Fibroblast of lung (primary cell): ENCODE measurements at regions not wholly inside any gene's neighbourhood (a gene's known extent, or its start where the extent isn't known, plus 50 kb on each side); places are given as distances from the start of the nearest gene placed in this dataset.

ENCODE experiments used
- DNase-seq, 2 donors: peaks; one replicate each; pipeline versions ENCODE4 v3.0.0 to v3.0.0-alpha.2; 2010; ENCODE audit warnings: low read depth in 2 of 2
- H2AFZ ChIP-seq: 2 replicates; pipeline ENCODE4 v1.5.1; 2012; ENCODE audit warnings: low read length, control low read depth, inconsistent platforms
- H3K27ac ChIP-seq: 2 replicates; pipeline ENCODE4 v1.5.1; 2011; ENCODE audit warnings: low read length, control low read depth; ENCODE audit not compliant: insufficient read depth
- H3K27me3 ChIP-seq: 2 replicates; pipeline ENCODE4 v1.5.1; 2011; ENCODE audit warnings: mild to moderate bottlenecking, low read length; ENCODE audit not compliant: control insufficient read depth, insufficient read depth
- H3K36me3 ChIP-seq: 2 replicates; pipeline ENCODE4 v1.5.1; 2011; ENCODE audit warnings: low read length; ENCODE audit not compliant: control insufficient read depth, insufficient read depth
- H3K4me1 ChIP-seq: 2 replicates; pipeline ENCODE4 v1.5.1; 2011; ENCODE audit warnings: low read length; ENCODE audit not compliant: control insufficient read depth, insufficient read depth; ENCODE audit errors: extremely low read depth
- H3K4me2 ChIP-seq: 2 replicates; pipeline ENCODE4 v1.5.1; 2011; ENCODE audit warnings: low read length, control low read depth; ENCODE audit not compliant: insufficient read depth; ENCODE audit errors: extremely low read depth
- H3K4me3 ChIP-seq, 4 experiments: fragments of 200-600 bp in 1 of 4; sonication (generic) in 1 of 4; replicated peaks in 1 of 4; 2 replicates each; pipeline ENCODE4 v1.5.1; 2011 to 2016; ENCODE audit warnings: low read length in 4 of 4, low read depth in 3 of 4, mild to moderate bottlenecking in 3 of 4, control low read depth in 2 of 4, inconsistent platforms in 1 of 4, mixed read lengths in 1 of 4; ENCODE audit not compliant: insufficient read depth in 1 of 4; ENCODE audit errors: control extremely low read depth in 1 of 4
- H3K79me2 ChIP-seq: 2 replicates; pipeline ENCODE4 v1.5.1; 2012; ENCODE audit warnings: mild to moderate bottlenecking, low read length, inconsistent platforms; ENCODE audit not compliant: control insufficient read depth, insufficient read depth
- H3K9ac ChIP-seq: 2 replicates; pipeline ENCODE4 v1.5.1; 2011; ENCODE audit warnings: mild to moderate bottlenecking, low read length, control low read depth; ENCODE audit not compliant: insufficient read depth
- H3K9me3 ChIP-seq: 2 replicates; pipeline ENCODE4 v1.5.1; 2012; ENCODE audit warnings: low read depth, low read length; ENCODE audit not compliant: control insufficient read depth, insufficient read depth
- H4K20me1 ChIP-seq: 2 replicates; pipeline ENCODE4 v1.5.1; 2011; ENCODE audit warnings: low read length; ENCODE audit not compliant: control insufficient read depth, insufficient read depth; ENCODE audit errors: extremely low read depth
- CTCF ChIP-seq, 2 donors: IDR thresholded peaks in 1 of 2; conservative IDR thresholded peaks in 1 of 2; 1 replicate in 1 of 2; 2 replicates in 1 of 2; pipeline ENCODE4 v1.5.1; 2011 to 2012; ENCODE audit warnings: low read length in 2 of 2, control low read depth in 1 of 2, inconsistent platforms in 1 of 2, low read depth in 1 of 2, mild to moderate bottlenecking in 1 of 2
- EZH2 ChIP-seq: IDR thresholded peaks from 2 replicates; pipeline ENCODE4 v1.5.1; 2012; ENCODE audit warnings: low read length, control low read depth, mild to moderate bottlenecking; ENCODE audit errors: missing control alignments

DNA sequence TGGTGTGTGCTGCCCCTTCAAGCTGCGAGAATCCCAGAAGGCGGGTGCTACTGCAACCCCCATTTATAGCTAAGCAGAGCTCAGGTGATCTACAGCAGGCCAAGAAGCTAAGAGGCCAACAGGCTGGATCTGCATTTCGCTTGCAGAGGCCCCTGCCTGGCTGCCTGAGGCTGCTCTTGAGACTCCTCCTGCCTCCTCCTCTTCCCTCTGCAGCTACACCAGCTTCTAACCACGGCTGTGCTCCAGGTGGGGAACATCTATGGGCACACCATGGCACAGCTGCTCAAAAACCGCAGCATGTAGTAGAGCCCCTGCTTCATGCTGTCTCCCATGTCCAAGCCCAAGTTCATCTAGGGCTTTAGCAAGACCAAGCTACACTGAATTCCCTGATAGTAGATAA, 72.9 kb upstream of the ZNF678 start:
- no peak overlapping the region for H3K27ac ChIP-seq
- H3K36me3 ChIP-seq: no peaks in the 10 kb centered on the region
- TF ChIP-seq CTCF (conservative IDR thresholded peaks at IDR 0.05 in 1 of 2, IDR thresholded peaks at IDR 0.05 in 1 of 2; ENCODE audit: low read depth in 1 of 2, low read length in 2 of 2) (no peak), EZH2 (no peak)
- H3K27me3 ChIP-seq: no peaks in the 10 kb centered on the region
- no peaks in the 10 kb centered on the region for H3K79me2 ChIP-seq
- no peak overlapping the region for H3K9ac ChIP-seq
- no peaks in the 10 kb centered on the region for H3K4me1 ChIP-seq
- no peak overlapping the region for H3K4me3 ChIP-seq
- H2AFZ ChIP-seq: no peak overlapping the region
- no peaks in the 10 kb centered on the region for H4K20me1 ChIP-seq
- H3K4me2 ChIP-seq: no peak overlapping the region
- H3K9me3 ChIP-seq: no peaks in the 10 kb centered on the region
- DNase-seq: no peak

GRCh38 chr1:227490001-227490400, 73.4 kb upstream of the ZNF678 start:
- DNase-seq: no peak
- H3K79me2 ChIP-seq: no peaks in the 10 kb centered on the region
- H3K4me1 ChIP-seq: no peaks in the 10 kb centered on the region
- H3K27me3 ChIP-seq: no peaks in the 10 kb centered on the region
- no peak overlapping the region for H3K9ac ChIP-seq
- no peak overlapping the region for H3K4me3 ChIP-seq
- H3K27ac ChIP-seq: no peak overlapping the region
- no peaks in the 10 kb centered on the region for H4K20me1 ChIP-seq
- H3K4me2 ChIP-seq: no peak overlapping the region
- no peaks in the 10 kb centered on the region for H3K9me3 ChIP-seq
- no peak overlapping the region for H2AFZ ChIP-seq
- no peaks in the 10 kb centered on the region for H3K36me3 ChIP-seq
- no peak for TF ChIP-seq EZH2
- TF ChIP-seq CTCF (conservative IDR thresholded peaks at IDR 0.05 in 1 of 2, IDR thresholded peaks at IDR 0.05 in 1 of 2; ENCODE audit: low read depth in 1 of 2, low read length in 2 of 2): no peak

DNA sequence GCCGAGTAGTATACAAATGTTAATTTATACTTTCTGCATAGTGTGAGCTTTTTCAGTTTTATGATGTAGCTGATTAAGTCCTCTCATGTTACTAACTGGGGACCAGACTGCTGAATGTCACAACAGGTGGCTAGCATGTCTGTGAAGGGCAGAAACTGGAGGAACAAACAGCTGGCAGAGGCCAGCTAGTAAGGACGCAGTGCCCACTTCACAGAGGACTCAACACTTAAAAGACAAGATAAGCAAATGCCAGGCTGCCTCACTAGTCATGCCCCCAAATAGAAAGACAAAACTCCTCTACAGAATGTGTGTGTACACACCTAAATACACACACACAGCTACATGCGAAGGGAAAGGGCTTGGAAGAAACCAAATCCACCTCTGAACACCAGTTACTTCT, 73.8 kb upstream of the ZNF678 start:
- Histone ChIP-seq H3K9me3 (no peaks in the 10 kb centered on the region), H3K36me3 (no peaks in the 10 kb centered on the region), H3K4me3 (no peak overlapping the region), H3K27ac (no peak overlapping the region), H4K20me1 (no peaks in the 10 kb centered on the region), H2AFZ (no peak overlapping the region), H3K9ac (no peak overlapping the region), H3K4me2 (no peak overlapping the region), H3K4me1 (no peaks in the 10 kb centered on the region), H3K79me2 (no peaks in the 10 kb centered on the region), H3K27me3 (no peaks in the 10 kb centered on the region)
- DNase-seq: no peak
- TF ChIP-seq CTCF (conservative IDR thresholded peaks at IDR 0.05 in 1 of 2, IDR thresholded peaks at IDR 0.05 in 1 of 2; ENCODE audit: low read depth in 1 of 2, low read length in 2 of 2) (no peak), EZH2 (no peak)
